Osteocyte (in vitro differentiated cells): ENCODE measurements at regions not wholly inside any gene's neighbourhood (a gene's known extent, or its start where the extent isn't known, plus 50 kb on each side); places are given as distances from the start of the nearest gene placed in this dataset.

Experiments
- DNase-seq: peaks from one replicate; pipeline ENCODE4 v3.0.0; 2021; ENCODE audit warnings: mixed read lengths; ENCODE audit not compliant: unreplicated experiment; ENCODE audit errors: extremely low spot score
- H3K27ac Mint-ChIP-seq: one replicate; pipeline ENCODE4 v1.8.0; 2021; ENCODE audit warnings: mild to moderate bottlenecking, mixed read lengths; ENCODE audit not compliant: unreplicated experiment
- H3K27me3 Mint-ChIP-seq: one replicate; pipeline ENCODE4 v1.8.0; 2021; ENCODE audit warnings: mixed read lengths; ENCODE audit not compliant: unreplicated experiment
- H3K36me3 Mint-ChIP-seq: one replicate; pipeline ENCODE4 v1.8.0; 2021; ENCODE audit warnings: mixed read lengths; ENCODE audit not compliant: unreplicated experiment
- H3K4me1 Mint-ChIP-seq: one replicate; pipeline ENCODE4 v1.8.0; 2021; ENCODE audit warnings: mixed read lengths; ENCODE audit not compliant: unreplicated experiment
- H3K4me3 Mint-ChIP-seq: one replicate; pipeline ENCODE4 v1.8.0; 2021; ENCODE audit warnings: mild to moderate bottlenecking, moderate library complexity, mixed read lengths; ENCODE audit not compliant: unreplicated experiment
- H3K9me3 Mint-ChIP-seq: one replicate; pipeline ENCODE4 v1.8.0; 2021; ENCODE audit warnings: mixed read lengths; ENCODE audit not compliant: unreplicated experiment
- TF ChIP-seq, protein P1 (sequence below): fragments of 200-600 bp; sonication (generic); IDR thresholded peaks from 2 replicates; pipeline ENCODE4 v1.5.0; 2021; ENCODE audit warnings: antibody characterized with exemption, mild to moderate bottlenecking, moderate library complexity

DNA sequence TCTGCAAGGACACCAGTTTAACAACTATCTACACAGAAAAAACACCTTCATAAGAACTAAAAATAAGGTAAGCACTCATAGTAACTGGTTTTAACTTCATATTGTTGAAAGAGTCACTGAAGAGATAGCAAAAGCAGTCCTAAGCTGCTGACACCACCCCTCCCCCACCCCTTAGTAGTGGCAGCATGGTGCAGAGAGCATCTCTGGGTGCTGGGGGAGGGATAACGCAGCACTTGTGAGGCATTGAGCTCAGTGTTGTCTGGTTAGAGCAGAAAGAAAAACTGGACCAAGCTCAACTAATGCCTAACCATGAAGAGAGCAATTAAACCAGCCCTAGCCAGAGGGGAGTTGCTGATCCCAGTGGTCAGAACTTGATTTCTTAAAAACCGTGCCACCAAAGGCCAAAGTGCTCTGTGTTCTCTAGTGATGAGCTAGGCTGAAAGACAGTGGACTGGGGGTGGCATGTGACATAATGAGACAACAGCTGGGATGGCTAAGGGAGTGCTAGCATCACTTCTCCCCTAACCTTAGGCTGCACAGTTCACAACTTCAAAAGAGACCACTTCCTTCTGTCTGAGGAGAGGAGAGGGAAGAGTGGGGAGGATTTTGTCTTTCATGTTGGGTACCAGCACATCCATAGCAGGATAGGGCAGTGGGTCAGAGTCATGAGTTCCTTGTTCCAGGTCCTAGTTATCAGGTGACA lies 669.3 kb downstream of the PDHA2 start:
- no peak overlapping the region for H3K27ac Mint-ChIP-seq
- no peaks in the 10 kb centered on the region for H3K4me1 Mint-ChIP-seq
- H3K9me3 Mint-ChIP-seq = peaks cover 26% of the 10 kb centered on the region
- H3K27me3 Mint-ChIP-seq = peaks cover 5% of the 10 kb centered on the region
- H3K4me3 Mint-ChIP-seq = no peak overlapping the region
- H3K36me3 Mint-ChIP-seq = no peaks in the 10 kb centered on the region
- TF ChIP-seq, protein P1, sequence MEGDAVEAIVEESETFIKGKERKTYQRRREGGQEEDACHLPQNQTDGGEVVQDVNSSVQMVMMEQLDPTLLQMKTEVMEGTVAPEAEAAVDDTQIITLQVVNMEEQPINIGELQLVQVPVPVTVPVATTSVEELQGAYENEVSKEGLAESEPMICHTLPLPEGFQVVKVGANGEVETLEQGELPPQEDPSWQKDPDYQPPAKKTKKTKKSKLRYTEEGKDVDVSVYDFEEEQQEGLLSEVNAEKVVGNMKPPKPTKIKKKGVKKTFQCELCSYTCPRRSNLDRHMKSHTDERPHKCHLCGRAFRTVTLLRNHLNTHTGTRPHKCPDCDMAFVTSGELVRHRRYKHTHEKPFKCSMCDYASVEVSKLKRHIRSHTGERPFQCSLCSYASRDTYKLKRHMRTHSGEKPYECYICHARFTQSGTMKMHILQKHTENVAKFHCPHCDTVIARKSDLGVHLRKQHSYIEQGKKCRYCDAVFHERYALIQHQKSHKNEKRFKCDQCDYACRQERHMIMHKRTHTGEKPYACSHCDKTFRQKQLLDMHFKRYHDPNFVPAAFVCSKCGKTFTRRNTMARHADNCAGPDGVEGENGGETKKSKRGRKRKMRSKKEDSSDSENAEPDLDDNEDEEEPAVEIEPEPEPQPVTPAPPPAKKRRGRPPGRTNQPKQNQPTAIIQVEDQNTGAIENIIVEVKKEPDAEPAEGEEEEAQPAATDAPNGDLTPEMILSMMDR = no peak
- no peak for DNase-seq

DNA sequence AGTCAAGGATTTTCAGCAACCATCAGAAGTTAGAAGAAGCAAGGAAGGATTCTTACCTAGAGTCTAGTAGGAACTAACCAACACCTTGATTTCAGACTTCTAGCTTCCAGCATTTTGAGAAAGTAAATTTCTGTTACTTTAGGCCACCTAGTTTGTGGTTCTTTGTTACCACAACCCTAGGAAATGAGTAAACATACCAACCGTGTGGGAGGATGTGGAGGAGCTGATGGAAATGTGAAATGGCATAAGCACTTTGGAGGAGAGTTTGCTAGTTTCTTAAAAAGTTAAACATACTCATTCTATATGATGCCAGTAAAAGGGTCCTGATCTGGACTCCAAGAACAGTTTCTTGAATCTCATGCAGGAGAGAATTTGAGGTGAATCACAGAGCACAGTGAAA lies 679.4 kb downstream of the PDHA2 start:
- Mint-ChIP-seq H3K4me1 (no peaks in the 10 kb centered on the region), H3K9me3 (peaks cover 5% of the 10 kb centered on the region), H3K36me3 (no peaks in the 10 kb centered on the region), H3K27ac (no peak overlapping the region), H3K27me3 (peaks cover 3% of the 10 kb centered on the region), H3K4me3 (no peak overlapping the region)
- TF ChIP-seq, protein P1 = no peak
- DNase-seq = no peak

DNA sequence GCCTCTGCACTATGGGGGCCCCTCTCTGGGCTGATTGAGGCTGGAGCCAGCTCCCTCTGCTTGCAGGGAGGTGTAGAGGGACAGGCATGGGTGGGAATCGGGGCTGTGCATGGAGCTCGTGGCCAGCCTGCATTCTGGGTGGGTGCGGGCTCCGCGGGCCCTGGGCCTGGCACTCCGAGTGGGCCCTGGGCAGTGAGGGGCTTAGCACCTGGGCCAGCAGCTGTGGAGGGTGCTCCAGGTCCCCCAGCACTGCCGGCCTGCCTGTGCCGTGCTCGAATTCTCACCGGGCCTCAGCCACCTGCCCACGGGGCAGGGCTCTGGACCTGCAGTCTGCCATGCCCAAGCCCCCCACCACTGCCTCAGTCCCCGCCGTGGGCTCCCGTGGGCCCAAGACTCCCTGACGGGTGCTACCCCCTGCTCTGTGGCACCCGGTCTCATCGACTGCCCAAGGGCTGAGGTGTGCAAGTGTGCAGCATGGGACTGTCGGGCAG lies 681.2 kb downstream of the PDHA2 start:
- peaks cover 9% of the 10 kb centered on the region for H3K4me1 Mint-ChIP-seq
- H3K27ac Mint-ChIP-seq = no peak overlapping the region
- DNase-seq = no peak
- H3K4me3 Mint-ChIP-seq = no peak overlapping the region
- H3K36me3 Mint-ChIP-seq = no peaks in the 10 kb centered on the region
- TF ChIP-seq, protein P1 = no peak
- H3K9me3 Mint-ChIP-seq = no peaks in the 10 kb centered on the region
- H3K27me3 Mint-ChIP-seq = peaks cover 3% of the 10 kb centered on the region

DNA sequence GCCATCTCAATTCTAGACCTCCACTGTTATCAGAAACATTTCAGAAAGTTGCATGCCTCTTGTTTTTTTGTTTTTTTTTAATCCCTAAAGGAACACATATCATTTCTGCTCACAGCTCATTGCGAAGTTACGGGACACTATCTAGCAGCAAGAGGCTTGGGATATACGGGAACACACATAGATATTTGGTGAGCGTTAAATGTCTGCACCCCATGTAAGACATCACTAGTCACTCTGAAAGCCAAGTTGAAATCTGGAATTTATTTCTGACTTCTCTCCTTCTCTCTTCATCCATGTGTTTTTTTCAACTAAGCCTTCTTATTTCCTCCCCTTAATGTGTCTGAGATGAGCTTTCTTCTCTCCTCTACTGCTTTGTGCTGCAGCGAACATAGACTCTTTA lies 683.7 kb downstream of the PDHA2 start:
- DNase-seq = no peak
- H3K4me1 Mint-ChIP-seq = peaks cover 16% of the 10 kb centered on the region
- no peak overlapping the region for H3K27ac Mint-ChIP-seq
- H3K27me3 Mint-ChIP-seq = no peaks in the 10 kb centered on the region
- TF ChIP-seq, protein P1 = no peak
- no peaks in the 10 kb centered on the region for H3K9me3 Mint-ChIP-seq
- no peak overlapping the region for H3K4me3 Mint-ChIP-seq
- no peaks in the 10 kb centered on the region for H3K36me3 Mint-ChIP-seq

DNA sequence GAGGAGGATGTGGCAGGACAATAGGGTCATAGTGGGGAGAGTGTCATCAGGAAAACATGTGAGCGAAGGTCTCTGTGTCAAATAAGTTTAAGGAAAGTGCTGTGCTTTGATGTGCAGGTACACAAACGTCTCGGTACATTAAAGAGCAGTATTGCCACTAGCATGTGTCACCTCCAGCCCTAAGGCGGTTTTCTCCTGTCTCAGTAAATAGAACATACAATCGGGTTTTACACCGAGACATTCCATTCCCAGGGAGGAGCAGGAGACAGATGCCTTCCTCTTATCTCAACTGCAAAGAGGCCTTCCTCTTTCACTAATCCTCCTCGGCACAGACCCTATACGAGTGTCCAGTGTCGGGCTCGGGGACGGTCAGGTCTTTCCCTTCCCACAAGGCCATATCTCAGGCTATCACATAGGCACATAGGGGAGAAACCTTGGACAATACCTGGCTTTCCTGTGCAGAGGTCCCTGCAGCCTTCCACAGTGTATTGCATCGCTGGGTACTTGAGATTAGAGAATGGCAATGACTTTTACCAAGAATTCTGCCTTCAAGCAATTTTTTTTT lies 684.5 kb downstream of the PDHA2 start:
- no peaks in the 10 kb centered on the region for H3K27me3 Mint-ChIP-seq
- TF ChIP-seq, protein P1 = no peak
- no peak overlapping the region for H3K27ac Mint-ChIP-seq
- peaks cover 16% of the 10 kb centered on the region for H3K4me1 Mint-ChIP-seq
- H3K36me3 Mint-ChIP-seq = no peaks in the 10 kb centered on the region
- peaks cover 2% of the 10 kb centered on the region for H3K9me3 Mint-ChIP-seq
- no peak for DNase-seq
- no peak overlapping the region for H3K4me3 Mint-ChIP-seq
